Activated CD8-positive, alpha-beta memory T cell treated with anti-CD3 and anti-CD28 coated beads, Interleukin-2, amount 50 U/mL, for 1 hour (primary cell): ENCODE measurements at regions not wholly inside any gene's neighbourhood (a gene's known extent, or its start where the extent isn't known, plus 50 kb on each side); places are given as distances from the start of the nearest gene placed in this dataset.
"Not testable (repeated sequence)": the region's sequence is repeated elsewhere in the genome, so short reads cannot be mapped to it uniquely, and the experiment has no call there.

Experiments used
- DNase-seq: peaks from one replicate; pipeline ENCODE4 v3.0.0-alpha.2; 2020; ENCODE audit errors: extremely low read depth

DNA sequence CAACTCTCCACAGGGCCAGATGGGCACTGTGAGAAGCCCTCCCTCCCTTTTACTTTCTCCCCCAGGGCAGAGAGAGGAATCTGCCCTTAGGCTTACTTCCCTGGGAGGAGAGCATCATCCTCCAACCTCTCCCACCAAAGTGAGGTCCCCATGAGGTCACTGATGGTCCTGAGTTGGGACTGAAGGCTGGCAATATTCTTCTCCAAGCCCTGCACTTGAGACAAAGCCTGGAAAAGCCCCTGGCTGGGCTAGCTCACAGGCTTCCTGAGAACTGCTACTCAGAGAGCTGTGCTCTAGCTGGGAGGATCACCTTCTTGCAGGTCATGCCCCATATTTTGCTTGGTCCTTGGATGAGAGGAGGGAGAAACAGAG lies 110.0 kb upstream of the MEF2A start:
- DNase-seq = no peak

DNA sequence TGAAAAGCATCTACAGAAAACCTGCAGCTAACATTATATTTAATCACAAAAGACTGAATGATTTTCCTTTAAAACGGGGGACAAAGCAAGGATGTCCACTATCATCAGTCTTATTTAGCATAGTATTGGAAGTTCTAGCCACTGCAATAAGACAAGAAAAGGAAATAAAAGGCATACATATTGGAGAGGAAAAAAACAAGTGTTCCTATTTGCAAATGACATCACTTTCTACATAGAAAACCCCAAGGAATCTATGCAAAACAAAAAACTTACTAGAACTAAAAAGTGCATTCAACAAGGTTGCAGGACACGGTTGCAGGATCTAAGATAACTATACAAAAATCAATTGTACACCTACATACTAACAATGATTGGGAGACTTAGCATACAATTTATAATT lies 101.6 kb upstream of the MEF2A start:
- no peak for DNase-seq

DNA sequence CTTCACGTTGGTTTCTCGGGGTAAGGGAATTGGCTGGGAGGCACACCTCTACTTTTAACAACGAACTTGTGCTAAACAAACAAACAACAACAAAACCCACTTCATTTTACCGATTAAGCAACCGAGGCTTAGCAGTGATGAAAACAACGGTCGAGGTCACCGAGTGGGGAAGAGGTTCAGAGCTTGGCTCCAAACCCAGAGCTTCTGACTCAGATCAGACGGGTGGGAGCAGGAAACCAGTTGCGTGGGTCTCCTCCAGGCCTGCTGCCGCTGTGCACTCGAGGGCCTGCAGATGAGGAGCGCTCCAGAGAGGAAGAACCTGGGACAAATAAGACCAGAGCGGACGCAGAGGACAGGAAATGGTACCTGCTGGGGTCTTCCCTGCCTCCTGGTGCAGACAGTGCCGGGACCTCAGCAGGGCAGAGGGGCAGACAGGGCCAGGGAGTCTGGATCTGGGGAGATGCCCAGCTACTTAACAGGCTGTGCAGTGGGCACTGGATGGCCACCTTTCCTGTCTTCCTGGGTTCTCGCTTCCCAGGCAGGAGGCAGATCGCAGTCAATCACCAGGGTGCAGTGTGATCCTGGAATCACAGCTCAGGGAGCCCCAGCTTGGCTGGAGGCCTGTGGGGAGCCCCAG lies 99.0 kb upstream of the MEF2A start:
- no peak for DNase-seq

DNA sequence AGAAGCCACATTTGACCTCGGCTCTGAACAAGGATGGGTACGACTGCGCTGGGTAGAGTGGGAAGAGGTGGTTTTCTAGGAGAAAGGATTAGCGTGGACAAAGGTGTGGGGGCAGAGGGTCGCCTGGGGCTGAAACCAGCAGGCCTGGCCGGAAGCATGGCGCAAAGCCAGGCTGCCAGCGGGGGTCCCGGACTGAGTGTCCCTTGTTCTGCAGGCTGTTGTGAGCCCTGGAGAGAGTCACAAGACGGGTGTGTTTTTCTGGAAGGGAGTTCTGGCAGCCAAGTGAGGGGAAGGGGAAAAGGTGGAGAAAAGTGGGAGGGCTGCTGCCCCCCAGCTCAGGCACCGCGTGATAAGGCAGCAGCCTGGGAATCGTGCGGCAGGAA lies 98.5 kb upstream of the MEF2A start:
- DNase-seq = no peak

DNA sequence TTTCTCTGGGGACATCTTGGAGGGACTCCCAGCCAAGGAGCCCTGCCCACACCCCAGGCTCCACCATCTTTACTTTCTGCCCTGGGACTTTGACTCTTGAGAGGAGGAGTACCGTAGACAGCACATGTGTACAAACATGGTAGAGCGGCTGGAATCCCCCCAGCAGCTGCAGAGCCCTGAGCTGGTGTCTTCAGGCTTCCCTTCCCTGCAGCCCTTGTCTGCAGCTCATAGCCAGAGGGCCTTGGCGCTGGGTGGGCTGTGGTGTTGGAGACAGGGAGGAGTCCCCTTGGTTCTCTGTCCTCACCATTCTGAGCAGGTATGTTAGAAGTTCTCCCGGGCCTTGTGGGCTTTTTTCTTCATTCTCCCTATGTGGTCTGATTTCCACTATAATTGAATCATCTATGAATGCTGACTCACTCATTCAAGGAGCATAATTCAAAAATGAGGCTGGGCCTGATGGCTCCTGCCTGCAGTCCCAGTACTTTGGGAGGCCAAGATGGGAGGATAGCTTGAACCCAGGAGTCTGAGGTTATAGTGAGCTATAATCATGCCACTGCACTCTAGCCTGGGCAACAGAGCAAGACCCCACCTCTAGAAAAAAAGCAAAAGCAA lies 97.8 kb upstream of the MEF2A start:
- no peak for DNase-seq

DNA sequence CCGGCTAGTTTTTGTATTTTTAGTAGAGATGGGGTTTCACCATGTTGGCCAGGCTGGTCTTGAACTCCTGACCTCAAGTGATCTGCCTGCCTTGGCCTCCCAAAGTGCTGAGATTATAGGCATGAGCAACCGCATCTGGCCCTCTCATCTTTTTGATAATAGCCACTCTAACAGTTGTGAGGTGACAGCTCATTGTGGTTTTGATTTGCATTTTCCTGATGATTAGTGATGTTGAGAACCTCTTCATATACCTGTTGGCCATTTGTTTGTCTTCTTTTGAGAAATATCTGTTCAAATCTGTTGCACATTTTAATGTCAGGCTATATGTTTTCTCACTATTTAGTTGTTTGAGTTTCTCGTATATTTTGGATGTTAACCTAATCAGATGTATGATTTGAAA lies 95.6 kb upstream of the MEF2A start:
- not testable (repeated sequence) for DNase-seq

DNA sequence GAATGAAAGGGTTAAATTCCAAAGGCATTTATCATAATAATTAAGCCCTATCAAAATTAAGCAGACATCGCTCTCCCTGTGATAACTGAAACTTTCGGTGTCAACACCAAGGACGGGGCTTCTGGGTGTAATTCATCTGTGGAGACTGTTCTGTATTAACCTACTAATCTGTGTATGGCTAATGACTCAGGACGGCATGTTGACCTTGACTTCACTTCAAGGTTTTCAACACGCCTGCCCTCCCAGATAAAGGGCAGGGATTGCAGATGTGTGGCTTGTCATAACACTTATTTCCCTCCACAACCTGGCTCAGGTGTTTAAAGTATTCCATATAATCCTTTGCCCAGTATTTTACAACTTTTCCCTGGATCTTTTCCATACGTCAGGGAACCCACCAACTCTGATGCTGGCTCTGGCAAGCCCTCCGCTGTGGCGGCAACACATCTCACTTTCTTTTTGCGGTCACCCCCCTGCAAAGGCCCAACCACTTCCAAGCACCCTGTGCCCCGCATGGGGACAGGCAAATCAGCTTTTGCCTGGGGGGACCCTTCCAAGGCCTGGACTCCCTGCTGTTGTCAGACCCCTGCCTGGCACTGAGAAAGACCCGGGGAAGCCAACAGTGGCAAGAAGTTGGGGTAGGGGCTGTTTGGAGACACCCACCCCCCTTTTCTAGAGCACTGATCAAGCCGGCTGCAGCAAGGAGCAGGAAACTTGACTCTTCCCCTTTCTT lies 93.2 kb upstream of the MEF2A start:
- no peak for DNase-seq

DNA sequence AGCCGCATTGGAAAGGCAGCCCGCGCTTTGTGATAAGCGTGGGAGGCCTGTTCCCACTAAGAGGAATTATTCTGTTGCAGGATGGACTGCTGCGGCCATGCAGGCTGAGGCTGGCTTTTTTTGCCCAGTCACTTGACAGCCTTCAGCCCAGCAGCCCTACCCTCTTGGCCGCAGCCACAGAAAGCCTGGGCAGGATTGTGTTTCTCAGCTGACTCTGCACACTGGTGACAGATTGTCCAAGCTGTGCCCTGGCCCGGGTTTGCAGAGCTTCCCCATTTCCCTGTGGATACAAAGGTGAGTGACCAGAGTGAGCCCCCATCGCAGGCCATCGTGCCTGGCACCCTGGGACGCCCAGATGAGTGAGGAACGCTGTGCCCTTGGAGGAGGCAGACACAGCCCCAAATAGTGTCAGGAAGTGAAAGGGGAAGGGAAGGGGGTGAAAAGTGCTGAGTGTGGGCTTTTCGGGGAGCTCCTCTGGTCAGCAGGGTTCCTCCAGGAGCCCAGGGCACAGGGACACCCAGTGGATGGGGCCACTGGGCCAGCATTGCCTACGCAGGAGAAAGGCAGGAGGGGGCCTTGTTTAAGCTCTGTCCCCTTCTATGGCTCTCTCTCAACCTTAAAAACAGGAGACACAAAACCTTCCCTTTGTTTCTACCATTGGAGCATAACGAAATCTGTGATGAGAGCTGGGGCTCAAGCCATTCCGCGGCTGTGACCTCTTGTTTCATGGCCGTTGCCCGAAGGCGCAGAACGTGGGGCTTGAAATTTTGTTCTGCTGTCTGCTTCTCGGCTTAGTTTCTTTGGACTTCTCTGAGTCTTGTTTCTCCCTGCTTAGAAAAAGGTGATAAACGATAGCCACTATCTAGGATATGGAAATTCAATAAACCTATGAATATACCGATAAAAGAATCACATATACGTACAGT lies 91.5 kb upstream of the MEF2A start:
- no peak for DNase-seq

DNA sequence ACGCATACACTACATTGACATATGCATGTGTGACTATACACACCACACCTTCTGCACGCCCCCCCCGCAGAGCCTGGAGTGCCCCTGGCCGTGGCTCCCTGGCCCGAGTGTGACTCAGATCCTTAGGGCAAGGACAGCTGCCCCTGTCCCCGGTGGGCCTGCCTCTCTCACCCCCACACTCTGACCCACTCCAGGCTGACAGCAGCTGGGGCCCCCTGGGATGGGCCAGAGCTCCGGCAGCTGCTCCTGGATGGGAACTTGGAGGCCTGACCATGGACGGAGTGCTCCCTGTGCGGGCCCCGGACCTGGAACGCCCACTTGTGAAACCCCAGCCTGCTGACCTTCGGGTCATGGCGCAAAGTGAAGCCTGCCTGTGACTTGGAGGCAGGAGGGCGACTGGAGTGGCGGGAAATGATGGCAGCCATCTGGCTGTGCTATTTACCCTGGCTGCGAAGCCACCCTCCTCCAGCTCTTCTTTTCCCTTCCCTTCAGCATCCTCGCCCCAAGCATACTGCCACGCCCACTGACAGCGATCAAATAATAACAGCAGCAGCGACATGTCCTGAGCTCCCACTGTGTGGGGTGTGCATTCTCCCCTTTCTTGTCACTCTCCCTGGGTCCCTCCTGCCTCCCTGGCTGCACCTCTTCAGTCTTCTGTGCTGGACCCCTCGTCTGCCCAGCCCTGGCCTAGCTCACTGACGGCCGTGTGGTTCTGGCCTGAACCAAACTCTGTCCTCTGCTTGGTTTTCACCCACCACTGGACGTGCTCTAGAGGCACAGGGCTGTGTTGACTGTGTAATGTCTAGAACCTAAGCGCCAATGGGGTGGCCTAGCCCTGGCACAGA lies 90.7 kb upstream of the MEF2A start:
- DNase-seq = no peak

DNA sequence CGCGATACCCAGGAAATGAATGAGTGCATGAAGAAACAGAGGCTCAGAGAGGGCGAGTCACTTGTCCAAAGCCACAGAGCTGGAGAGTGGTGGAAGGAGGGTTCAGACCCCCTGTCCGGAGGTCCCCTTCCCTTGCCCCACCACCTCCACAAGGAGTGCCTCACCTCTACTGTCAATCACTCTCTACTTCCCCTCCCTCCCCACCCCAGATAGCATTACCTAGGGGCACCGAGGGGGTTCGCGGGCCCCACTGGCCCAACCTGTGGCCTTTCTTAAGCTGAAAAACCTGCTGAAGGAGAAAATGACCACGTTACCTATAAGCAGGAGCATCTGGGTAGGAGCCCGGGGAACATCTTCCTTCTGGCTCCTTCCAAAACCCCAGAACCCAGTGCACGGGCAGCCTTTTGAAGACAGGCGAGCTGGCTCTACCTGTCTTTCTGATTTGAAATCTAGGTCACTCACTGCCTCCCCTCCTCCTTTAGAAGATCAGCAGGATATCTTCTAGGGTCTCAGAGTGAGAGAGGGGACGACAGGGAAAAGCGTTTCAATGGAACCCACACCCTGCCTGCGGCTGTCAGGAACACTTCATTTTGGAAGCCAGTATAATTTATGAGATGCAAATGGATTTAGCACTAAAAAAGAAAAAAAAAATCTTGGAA lies 89.9 kb upstream of the MEF2A start:
- no peak for DNase-seq

DNA sequence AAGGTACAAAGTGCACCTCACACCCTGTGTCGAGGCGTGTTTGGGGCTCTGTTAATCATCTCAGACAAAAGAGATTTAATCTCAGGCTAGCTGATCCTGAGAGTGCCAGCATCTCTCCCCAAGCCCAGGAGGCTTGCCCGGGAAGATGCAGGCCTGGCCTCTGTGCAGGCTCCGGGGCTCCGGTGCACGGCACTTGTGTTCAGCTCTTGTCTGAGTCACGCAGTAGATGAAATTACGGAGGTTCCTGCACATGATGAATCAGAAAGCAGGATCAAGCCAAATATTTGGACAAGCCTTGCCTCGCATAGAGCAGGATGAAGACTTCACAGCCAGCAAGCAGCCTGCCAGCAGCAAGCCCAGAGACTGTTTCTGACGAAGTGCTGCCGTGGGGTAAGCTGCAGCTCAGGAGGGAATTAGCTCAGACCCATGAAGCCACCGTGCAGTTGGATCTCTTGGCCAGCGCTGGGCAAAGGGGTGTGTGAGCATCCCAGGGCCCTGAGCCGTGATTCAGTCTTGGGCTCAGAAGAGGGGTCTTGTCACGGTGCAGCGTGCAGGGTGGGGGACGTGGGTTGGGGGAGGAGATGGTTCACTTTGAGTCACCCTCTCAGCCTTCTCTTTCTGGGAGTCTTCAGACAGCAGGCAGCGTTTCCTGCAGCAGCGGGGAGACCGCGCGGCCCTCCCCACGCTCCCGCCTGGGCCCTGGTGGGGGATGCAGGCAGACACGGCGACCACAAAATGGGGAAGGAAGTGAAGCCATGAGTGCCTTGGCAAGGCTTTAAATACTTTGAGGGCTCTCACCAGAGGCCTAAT lies 89.2 kb upstream of the MEF2A start:
- DNase-seq = peak; percentile 17

DNA sequence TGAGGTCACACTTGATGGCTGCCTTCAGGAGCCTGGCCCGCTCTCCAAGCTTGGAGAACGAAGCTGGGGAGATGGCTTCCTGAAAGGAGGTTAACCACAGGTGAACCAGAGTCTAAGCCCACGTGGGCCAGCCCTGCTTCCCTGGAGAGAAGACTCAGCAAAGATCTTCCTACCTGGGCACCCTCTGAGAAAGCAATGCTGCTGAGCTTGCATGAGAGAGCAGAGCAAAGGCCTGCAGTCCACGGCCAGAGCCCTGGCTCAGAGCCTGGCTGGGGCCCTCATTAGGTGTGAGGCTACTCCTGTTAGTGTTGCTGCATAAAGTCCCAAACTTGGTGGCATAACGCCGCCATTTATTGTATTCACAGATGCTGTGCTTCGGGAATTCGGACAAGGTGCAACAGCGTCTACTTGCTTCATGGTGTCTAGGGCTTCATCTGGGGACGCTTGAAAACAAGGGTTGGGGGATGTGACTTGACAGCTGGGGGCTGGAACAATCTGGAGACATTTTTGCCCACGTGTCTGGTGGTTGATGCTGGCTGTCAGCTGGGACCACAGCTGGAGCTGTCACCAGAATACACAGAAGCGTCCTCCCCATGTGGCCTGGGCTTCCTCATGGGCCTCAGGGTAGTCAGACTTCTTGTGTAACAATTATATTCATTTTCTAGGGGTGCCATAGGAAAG lies 87.9 kb upstream of the MEF2A start:
- no peak for DNase-seq

DNA sequence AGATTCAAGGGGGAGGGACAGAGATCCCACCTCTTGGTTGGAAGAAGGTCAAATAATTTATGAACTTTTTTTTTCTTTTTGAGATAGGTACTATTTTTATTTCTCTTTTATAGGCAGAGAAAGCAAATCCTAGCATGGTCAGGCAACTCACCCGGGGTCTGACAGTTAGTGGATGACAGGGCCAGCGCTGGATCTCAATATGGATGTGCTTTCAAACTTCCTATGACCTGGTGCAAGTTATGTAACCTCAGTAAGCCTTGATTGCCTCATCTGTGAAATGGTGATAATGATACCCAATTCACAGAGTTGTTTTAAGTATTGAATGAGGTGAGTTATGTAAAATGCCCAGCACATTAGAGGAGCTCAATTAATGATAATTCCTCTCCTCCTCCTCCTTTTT lies 86.8 kb upstream of the MEF2A start:
- no peak for DNase-seq

DNA sequence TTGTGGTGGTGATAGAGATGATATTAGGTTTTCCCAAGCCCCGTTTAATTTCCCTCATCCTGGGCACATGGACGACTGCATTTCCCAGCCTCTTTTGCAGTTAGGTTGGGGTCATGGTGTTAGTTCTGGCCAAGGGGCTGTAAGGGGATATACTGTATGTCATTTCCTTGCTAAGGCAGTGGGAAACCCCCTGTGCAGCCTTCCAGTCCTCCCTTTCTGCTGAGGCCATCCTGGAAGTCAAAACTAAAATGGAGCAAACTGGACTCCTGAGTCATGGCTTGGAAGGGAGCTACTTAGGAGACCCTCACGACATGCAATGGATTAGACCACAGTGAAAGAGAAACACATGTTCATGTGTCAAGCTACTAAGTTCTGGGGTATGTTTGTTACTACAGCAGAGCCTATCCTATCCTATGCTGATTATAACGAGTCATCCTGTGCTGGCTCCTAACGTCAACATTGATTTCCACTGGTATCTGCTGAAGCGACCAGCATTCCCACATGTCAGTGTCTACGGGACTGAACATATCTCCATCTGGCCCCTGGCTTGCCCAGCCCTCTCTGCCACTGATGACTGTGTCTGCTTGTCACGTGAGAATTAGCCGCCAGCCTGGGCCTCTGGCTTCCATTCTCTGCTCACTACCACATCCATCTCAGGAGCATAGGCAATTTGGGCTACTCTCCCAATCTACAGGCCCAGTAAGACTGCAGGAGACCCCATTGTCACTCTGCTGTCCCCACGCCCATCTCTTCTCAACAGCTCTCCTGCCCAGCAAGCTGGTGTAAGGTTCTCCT lies 85.6 kb upstream of the MEF2A start:
- no peak for DNase-seq

DNA sequence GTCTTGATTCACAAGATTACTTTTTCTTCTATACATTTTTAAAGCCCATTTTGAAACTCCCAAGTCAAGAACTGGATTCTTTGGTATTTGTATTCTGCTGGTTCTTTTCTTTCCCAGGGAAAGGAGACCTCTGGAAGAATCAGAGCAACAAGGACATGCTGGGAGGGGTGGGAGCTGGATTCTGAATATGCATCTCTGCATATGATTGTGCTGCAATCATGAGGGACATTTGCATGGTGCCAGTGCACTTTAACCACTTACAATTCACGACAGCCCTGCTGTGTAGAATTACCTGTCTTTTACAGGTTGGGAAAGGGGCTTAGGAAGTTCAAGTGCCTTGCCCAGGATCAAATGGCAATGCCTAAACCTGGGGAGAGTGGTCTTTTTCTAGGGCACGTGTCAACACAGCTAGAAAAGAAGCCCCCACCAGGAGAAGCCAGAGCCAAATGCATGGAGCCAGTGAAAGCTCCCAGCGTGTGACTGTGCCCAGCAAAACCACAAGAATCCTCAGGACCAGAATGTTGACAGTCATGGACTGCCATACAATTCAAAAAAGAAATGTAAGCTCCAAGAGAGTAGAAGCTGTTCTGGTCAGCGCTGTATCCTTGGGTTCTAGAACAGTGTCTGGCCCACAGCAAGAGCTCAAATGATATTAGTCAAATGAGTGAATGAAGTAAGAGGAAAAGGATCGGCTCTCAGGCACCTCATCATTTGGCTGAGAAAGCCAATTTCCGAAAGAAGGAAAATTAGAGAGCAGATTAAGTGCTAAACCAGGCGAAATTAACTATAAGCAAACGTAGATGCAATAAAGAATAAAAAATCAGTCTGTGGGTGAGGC lies 84.5 kb upstream of the MEF2A start:
- DNase-seq = no peak

DNA sequence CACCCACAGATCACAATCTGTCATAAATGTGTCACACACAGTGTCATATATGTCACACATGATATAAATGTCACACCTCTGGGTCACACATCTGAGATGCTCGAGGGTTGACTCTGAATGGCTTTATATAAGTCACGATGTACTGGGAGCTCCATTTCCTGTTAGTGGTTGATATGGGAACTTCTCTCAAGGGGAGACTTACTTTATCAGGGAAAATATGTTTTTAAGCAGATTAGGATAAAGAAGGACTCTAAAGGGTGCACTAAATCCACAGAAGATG lies 83.9 kb upstream of the MEF2A start:
- no peak for DNase-seq

DNA sequence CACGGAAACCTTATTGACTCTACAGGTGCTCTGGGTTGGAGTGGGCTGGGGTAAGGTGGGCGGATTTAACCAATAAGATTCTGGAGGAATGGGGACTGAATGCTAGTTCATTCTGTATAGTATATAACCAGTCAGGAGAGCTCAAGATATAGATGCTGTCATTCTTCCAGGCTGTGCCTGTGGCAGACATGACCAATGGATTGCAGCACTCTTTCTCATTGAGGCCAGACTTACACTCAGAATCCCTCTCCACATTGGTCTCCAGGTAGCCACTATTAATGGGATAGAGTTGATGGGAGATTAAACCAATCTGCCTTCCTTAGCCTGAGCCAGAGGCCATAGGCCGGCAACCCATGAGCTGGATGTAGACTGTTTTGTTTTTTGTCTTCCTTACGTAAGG lies 82.8 kb upstream of the MEF2A start:
- no peak for DNase-seq
